ENCODE measurements at regions not wholly inside any gene's neighbourhood (a gene's known extent, or its start where the extent isn't known, plus 50 kb on each side); places are given as distances from the start of the nearest gene placed in this dataset.

DNA sequence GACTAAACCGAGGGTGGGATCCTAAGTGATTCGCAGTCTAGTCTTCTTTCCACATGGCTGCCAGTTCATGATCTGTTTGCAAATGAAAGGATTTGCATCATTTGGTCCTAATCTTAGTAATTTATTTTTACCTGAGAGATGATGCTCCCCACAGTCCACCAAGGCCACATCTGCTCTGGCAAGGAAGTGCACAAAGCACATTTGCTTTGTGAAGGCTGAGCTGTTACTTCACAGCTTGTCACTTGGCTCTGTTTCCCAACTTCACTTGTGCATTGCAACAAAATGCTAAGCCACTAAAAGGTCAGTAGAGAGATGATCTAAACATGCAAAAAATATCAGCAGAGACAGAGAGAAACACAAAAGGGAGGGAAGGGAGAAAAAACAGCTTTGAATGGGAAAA lies 128.5 kb upstream of the VLDLR start:
- H3K36me3 ChIP-seq (ENCODE audit: control insufficient read depth, insufficient read depth, low read length): no peaks in the 10 kb centered on the region
- POLR2A ChIA-PET: no interaction called here

DNA sequence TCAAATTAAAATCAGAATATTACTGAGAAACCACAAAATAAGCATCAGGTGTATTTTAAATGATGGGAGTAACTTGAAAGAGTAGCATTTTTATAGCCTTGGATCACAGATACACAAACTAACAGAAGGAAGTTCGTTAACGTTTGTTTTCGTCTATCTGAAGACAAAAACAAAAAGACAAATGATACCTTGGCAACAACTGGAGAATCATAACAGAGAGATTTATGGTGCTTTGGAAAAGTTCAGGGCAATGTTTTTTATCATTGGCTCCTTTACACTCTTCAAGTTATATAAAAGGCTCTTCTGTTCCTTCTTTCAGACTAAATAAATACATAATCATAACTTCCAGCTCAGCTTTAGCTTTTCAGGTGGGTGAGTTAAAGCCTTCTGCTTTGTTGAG lies 128.1 kb upstream of the VLDLR start:
- ATAC-seq (no peak), DNase-seq (ENCODE audit: low read depth, low spot score) (no peak)
- TF ChIP-seq CTCF (IDR thresholded peaks at IDR 0.05) (no peak), SIN3A (IDR thresholded peaks at IDR 0.05; ENCODE audit: borderline replicate concordance, insufficient read depth, low read depth, low read length) (no peak), TCF7L2 (IDR thresholded peaks at IDR 0.05; ENCODE audit: low read depth, low read length) (no peak), REST (IDR thresholded peaks at IDR 0.05; ENCODE audit: insufficient read depth in 1 of 2, low read depth in 2 of 2, low read length in 1 of 2) (no peak), POLR2AphosphoS5 (IDR thresholded peaks at IDR 0.05; ENCODE audit: low read depth, low read length) (no peak)
- ChIA-PET POLR2A (no interaction called here), CTCF (no interaction called here)
- Histone ChIP-seq H3K27me3 (ENCODE audit: control insufficient read depth, insufficient read depth, low read length) (no peaks in the 10 kb centered on the region), H3K9me3 (ENCODE audit: control insufficient read depth, insufficient read depth, low read depth, low read length) (no peaks in the 10 kb centered on the region), H3K4me3 (ENCODE audit: low read depth in 2 of 2, low read length in 2 of 2) (no peak overlapping the region), H3K36me3 (ENCODE audit: control insufficient read depth, insufficient read depth, low read length) (no peaks in the 10 kb centered on the region), H3K27ac (ENCODE audit: low read length) (no peak overlapping the region), H3K4me1 (ENCODE audit: control insufficient read depth, insufficient read depth, low read length) (no peaks in the 10 kb centered on the region)
- in situ Hi-C loops (cut with HindIII; ENCODE audit: low pct_unique_long_range_greater_than_20kb, low sequenced_read_pairs): no loop called here
- intact Hi-C loops (cut with micrococcal nuclease; ENCODE audit: unreplicated experiment): no loop called here
- no TSS peak for BruUV-seq (replicated peaks)

More for the DNA sequence above, 128.5 kb upstream of the VLDLR start:
- Histone ChIP-seq H3K27me3 (ENCODE audit: control insufficient read depth, insufficient read depth, low read length) (no peaks in the 10 kb centered on the region), H3K9me3 (ENCODE audit: control insufficient read depth, insufficient read depth, low read depth, low read length) (no peaks in the 10 kb centered on the region), H3K4me3 (ENCODE audit: low read depth in 2 of 2, low read length in 2 of 2) (no peak overlapping the region), H3K4me1 (ENCODE audit: control insufficient read depth, insufficient read depth, low read length) (no peaks in the 10 kb centered on the region), H3K27ac (ENCODE audit: low read length) (no peak overlapping the region)
- no TSS peak for BruUV-seq (replicated peaks)
- CTCF ChIA-PET: no interaction called here
- DNase-seq (ENCODE audit: low read depth, low spot score): no peak
- in situ Hi-C loops (cut with HindIII; ENCODE audit: low pct_unique_long_range_greater_than_20kb, low sequenced_read_pairs): no loop called here
- TF ChIP-seq TCF7L2 (IDR thresholded peaks at IDR 0.05; ENCODE audit: low read depth, low read length): no peak
- no peak for TF ChIP-seq POLR2AphosphoS5 (IDR thresholded peaks at IDR 0.05; ENCODE audit: low read depth, low read length)
- TF ChIP-seq CTCF (IDR thresholded peaks at IDR 0.05): no peak
- TF ChIP-seq REST (IDR thresholded peaks at IDR 0.05; ENCODE audit: insufficient read depth in 1 of 2, low read depth in 2 of 2, low read length in 1 of 2): no peak
- TF ChIP-seq SIN3A (IDR thresholded peaks at IDR 0.05; ENCODE audit: borderline replicate concordance, insufficient read depth, low read depth, low read length): no peak
- ATAC-seq: no peak
- intact Hi-C loops (cut with micrococcal nuclease; ENCODE audit: unreplicated experiment): no loop called here

Data from Panc1 (cell line).